ENCODE measurements at regions not wholly inside any gene's neighbourhood (a gene's known extent, or its start where the extent isn't known, plus 50 kb on each side); places are given as distances from the start of the nearest gene placed in this dataset.
A peak's percentile ranks its signal among the peaks of the same experiment; 100 is the strongest.

DNA sequence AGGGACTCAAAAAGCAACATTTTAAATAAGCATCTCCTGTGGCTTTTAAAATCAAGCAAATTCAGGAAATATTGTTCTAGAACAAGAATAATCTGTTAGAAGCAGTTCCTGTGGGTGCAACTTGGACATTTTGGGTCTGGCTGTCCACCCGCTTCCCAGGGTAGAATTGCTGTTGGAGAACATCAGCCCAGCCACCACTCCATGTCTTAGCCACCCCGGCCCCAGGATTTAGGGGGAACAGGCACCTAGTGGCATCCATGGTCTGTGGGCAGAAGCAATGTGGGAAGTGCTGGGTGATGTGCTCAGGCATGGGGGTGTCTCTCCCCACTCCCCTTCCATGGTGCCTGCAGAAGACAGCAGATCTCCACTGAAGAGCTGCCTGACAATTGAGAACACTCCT is 162.6 kb downstream of the KLF13 start:
- no peak for DNase-seq (ENCODE audit: low read depth)
- TF ChIP-seq, protein P1, sequence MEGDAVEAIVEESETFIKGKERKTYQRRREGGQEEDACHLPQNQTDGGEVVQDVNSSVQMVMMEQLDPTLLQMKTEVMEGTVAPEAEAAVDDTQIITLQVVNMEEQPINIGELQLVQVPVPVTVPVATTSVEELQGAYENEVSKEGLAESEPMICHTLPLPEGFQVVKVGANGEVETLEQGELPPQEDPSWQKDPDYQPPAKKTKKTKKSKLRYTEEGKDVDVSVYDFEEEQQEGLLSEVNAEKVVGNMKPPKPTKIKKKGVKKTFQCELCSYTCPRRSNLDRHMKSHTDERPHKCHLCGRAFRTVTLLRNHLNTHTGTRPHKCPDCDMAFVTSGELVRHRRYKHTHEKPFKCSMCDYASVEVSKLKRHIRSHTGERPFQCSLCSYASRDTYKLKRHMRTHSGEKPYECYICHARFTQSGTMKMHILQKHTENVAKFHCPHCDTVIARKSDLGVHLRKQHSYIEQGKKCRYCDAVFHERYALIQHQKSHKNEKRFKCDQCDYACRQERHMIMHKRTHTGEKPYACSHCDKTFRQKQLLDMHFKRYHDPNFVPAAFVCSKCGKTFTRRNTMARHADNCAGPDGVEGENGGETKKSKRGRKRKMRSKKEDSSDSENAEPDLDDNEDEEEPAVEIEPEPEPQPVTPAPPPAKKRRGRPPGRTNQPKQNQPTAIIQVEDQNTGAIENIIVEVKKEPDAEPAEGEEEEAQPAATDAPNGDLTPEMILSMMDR (conservative IDR thresholded peaks at IDR 0.05; ENCODE audit: low read depth, low read length): no peak
- no peak overlapping the region for H3K4me3 ChIP-seq (ENCODE audit: low read length)

DNA sequence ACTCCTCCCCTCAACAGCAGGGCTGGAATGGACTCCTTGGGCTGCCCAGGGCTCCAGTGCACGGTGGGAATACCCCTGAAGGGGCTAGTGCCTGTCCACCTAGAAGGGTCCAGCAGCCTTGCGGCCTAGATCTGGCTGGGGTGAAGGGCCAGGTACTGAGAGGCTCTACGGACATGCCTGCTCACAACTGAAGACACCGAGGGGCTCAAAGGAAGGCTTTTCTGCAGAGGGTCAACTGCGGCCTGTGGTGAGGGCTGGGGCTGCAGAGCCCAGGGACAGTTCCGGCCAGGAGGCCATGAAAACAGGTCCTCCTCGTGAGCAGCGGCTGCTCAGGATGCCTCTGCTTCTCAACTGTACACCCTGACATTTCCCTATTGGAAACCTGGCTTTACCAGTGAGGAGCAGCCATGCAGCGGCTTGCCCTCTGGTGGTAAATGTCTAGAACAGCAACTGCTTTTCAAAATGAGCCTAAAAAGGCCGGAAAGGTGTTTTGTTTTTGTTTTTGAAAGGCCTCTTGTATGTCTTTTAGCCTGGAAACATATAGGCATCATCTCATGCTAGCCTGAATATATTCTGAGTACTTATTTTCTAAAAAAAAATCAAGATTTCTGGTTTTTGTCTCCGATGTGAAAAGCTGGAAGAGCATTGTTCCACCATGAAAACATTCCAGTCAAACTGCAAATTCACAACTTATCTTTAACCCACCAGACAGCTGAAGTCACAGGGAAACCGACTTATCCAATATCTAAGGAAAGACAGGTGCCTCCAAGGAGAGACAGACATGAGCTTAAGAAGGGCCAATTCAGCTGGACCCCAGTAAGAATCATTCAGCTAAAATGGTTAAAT is 163.4 kb downstream of the KLF13 start:
- TF ChIP-seq, protein P1 (conservative IDR thresholded peaks at IDR 0.05; ENCODE audit: low read depth, low read length): peak; percentile 91
- H3K4me3 ChIP-seq (ENCODE audit: low read length): no peak overlapping the region
- DNase-seq (ENCODE audit: low read depth): peak; percentile 11

DNA sequence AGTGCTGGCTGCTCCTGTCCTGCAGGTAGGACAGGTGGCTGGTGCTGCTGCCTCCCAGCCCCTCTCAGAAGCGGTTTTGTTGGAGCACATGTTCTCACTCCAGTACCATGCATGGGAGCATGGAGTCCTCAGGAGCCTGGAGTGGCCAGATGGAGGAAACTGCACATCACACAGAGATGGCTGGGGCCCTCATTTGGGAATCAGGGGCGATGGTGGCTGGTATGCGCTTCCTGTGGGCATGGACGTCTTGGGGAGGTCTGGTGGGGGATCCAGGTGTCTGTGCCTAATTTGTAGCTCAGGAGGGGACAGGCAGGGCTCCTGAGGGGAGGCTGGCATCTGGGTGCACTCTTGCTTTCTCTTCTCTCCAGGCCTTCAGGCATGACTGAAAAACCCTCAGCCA is 168.2 kb downstream of the KLF13 start:
- TF ChIP-seq, protein P1 (conservative IDR thresholded peaks at IDR 0.05; ENCODE audit: low read depth, low read length): no peak
- no peak overlapping the region for H3K4me3 ChIP-seq (ENCODE audit: low read length)
- no peak for DNase-seq (ENCODE audit: low read depth)

DNA sequence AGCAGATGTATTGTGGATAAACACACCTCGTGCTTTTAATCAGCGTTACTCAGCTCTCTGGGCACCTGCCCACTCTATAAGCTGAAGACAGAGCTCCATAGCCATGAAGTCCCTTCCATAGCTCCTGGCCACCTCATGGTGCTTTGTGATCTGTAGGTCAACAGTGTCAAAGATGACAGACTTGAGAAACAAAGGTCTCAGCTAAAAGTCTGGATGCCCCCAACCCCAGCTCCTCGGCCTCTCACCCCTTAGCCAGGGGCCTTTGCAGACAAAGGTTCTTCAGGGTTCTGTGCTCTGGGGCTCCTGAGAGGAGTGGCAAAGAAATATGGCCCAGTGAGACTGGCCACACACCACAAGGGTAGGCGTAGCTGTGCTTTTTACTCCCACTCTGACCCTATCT is 168.6 kb downstream of the KLF13 start:
- TF ChIP-seq, protein P1 (conservative IDR thresholded peaks at IDR 0.05; ENCODE audit: low read depth, low read length): no peak

DNA sequence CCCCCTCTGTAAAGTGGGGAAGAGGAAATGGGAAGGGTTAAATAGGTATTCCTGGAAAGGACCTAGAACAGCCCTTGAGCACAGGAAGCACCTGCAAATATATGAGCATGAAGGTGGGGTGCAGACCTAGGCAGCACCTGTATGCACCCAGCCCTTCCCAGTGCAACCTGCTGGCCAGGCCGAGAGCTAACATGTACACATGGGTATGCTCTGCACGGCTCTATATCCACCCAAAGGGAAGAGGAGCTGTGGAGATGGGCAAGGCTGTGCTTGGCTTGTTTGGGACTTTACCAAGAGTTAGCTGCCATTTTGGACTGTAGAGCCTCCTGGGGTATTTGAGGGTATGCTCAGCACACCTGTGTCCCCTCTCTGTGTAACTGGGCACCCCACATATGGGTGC is 171.2 kb downstream of the KLF13 start:
- H3K4me3 ChIP-seq (ENCODE audit: low read length): no peak overlapping the region
- DNase-seq (ENCODE audit: low read depth): no peak
- TF ChIP-seq, protein P1 (conservative IDR thresholded peaks at IDR 0.05; ENCODE audit: low read depth, low read length): no peak

More for the DNA sequence above, 168.6 kb downstream of the KLF13 start:
- no peak overlapping the region for H3K4me3 ChIP-seq (ENCODE audit: low read length)
- no peak for DNase-seq (ENCODE audit: low read depth)

DNA sequence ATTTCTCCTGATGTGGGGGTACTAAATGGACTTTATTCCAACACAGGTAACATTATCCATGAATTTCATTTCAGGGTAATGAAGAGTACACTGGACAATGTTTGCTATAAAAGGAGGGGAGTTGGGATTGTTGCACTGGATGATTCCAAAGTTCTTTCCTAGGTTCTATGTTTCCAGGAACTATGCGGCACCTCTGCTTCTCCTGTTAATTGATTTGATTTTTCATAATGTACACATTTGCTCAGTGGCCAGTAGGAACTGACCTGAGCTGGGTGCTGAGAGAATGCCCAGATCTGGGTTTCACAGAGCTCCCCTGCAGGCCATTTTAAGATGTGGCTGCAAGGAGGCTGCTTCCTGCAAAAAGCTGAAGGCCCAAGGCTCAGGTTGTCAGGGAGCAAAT is 171.7 kb downstream of the KLF13 start:
- H3K4me3 ChIP-seq (ENCODE audit: low read length): no peak overlapping the region
- TF ChIP-seq, protein P1 (conservative IDR thresholded peaks at IDR 0.05; ENCODE audit: low read depth, low read length): peak; percentile 13
- no peak for DNase-seq (ENCODE audit: low read depth)

DNA sequence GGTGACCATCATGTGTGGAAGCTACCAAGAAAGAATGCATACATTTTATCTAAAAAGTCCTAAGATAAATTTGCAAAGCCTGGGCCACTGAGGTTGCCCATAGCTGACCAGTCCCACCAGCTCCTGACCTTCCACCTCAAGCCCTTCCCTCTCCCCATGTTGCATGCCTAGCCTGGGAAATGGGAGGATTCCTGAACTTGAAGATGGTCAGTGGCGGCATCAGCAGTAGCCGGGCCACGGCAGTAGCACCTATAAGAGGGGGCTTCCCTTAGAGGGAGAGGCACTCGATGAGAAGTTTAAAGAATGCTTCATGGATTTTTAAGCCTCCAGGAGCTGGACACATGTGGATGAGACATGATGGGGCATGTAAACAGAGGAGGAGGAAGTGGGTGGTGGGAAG is 172.1 kb downstream of the KLF13 start:
- DNase-seq (ENCODE audit: low read depth): no peak
- no peak overlapping the region for H3K4me3 ChIP-seq (ENCODE audit: low read length)
- TF ChIP-seq, protein P1 (conservative IDR thresholded peaks at IDR 0.05; ENCODE audit: low read depth, low read length): no peak

All from retinal pigment epithelial cell (primary cell).